GM23338 (cell line): ENCODE measurements at regions not wholly inside any gene's neighbourhood (a gene's known extent, or its start where the extent isn't known, plus 50 kb on each side); places are given as distances from the start of the nearest gene placed in this dataset.

Source experiments
- ATAC-seq: fragments of 200-7000 bp; cut with Tn5 transposase; 3 replicates; pipeline ENCODE4 v1.9.1; 2020
- DNase-seq: peaks from one replicate; pipeline ENCODE4 v3.0.0-alpha.2; 2015; ENCODE audit warnings: low spot score
- H2AFZ ChIP-seq: fragments of 200-600 bp; sonication (generic); 2 replicates; pipeline ENCODE4 v1.8.0; 2016; ENCODE audit warnings: antibody characterized with exemption, mild to moderate bottlenecking, moderate library complexity
- H3F3A ChIP-seq: fragments of 200-600 bp; sonication (generic); replicated peaks from 2 replicates; pipeline ENCODE4 v1.8.0; 2017; ENCODE audit warnings: antibody characterized with exemption, mixed run types, low read depth
- H3K27ac ChIP-seq: fragments of 200-600 bp; sonication (generic); 2 replicates; pipeline ENCODE4 v1.6.1; 2016; ENCODE audit warnings: low read depth
- H3K27me3 ChIP-seq: fragments of 200-600 bp; sonication (generic); 2 replicates; pipeline ENCODE4 v1.8.0; 2016; ENCODE audit warnings: mild to moderate bottlenecking, mixed run types, moderate library complexity; ENCODE audit not compliant: insufficient read depth
- H3K36me3 ChIP-seq: fragments of 200-600 bp; sonication (generic); 2 replicates; pipeline ENCODE4 v1.8.0; 2016; ENCODE audit warnings: mild to moderate bottlenecking; ENCODE audit not compliant: insufficient read depth
- H3K4me1 ChIP-seq: fragments of 200-600 bp; sonication (generic); 2 replicates; pipeline ENCODE4 v1.8.0; 2016; ENCODE audit warnings: mild to moderate bottlenecking, moderate library complexity; ENCODE audit not compliant: insufficient read depth
- H3K4me2 ChIP-seq: fragments of 200-600 bp; sonication (generic); 2 replicates; pipeline ENCODE4 v1.7.1; 2017; ENCODE audit warnings: mixed run types
- H3K4me3 ChIP-seq: fragments of 200-600 bp; sonication (generic); 2 replicates; pipeline ENCODE4 v1.6.1; 2016; ENCODE audit warnings: mixed run types
- H3K79me2 ChIP-seq: fragments of 200-600 bp; sonication (generic); replicated peaks from 2 replicates; pipeline ENCODE4 v1.8.0; 2017; ENCODE audit warnings: mild to moderate bottlenecking; ENCODE audit not compliant: insufficient read depth
- H3K9me2 ChIP-seq: fragments of 200-600 bp; sonication (generic); 2 replicates; pipeline ENCODE4 v1.8.0; 2017; ENCODE audit not compliant: insufficient read depth
- H4K20me1 ChIP-seq: fragments of 200-600 bp; sonication (generic); replicated peaks from 2 replicates; pipeline ENCODE4 v1.8.0; 2017; ENCODE audit warnings: mild to moderate bottlenecking; ENCODE audit not compliant: insufficient read depth
- H3K27ac Mint-ChIP-seq: 2 replicates; pipeline ENCODE4 v1.8.0; 2020; ENCODE audit warnings: inconsistent platforms, mild to moderate bottlenecking, moderate library complexity, mixed read lengths
- H3K27me3 Mint-ChIP-seq: 3 replicates; pipeline ENCODE4 v1.8.0; 2022; ENCODE audit warnings: low read depth, mild to moderate bottlenecking, moderate library complexity, mixed read lengths, inconsistent platforms; ENCODE audit not compliant: insufficient read depth, poor library complexity
- H3K36me3 Mint-ChIP-seq: 3 replicates; pipeline ENCODE4 v1.8.0; 2021; ENCODE audit warnings: low read depth, mild to moderate bottlenecking, inconsistent platforms, moderate library complexity, mixed read lengths
- H3K4me1 Mint-ChIP-seq: 3 replicates; pipeline ENCODE4 v1.8.0; 2020; ENCODE audit warnings: mild to moderate bottlenecking, inconsistent platforms, mixed read lengths
- H3K4me3 Mint-ChIP-seq: 3 replicates; pipeline ENCODE4 v1.8.0; 2021; ENCODE audit warnings: moderate library complexity, mild to moderate bottlenecking, inconsistent platforms, mixed read lengths
- H3K9me3 Mint-ChIP-seq: 3 replicates; pipeline ENCODE4 v1.8.0; 2020; ENCODE audit warnings: moderate library complexity, mild to moderate bottlenecking, inconsistent platforms, mixed read lengths
- CTCF ChIP-seq, 2 experiments: fragments of 200-600 bp in 1 of 2; sonication (generic) in 1 of 2; conservative IDR thresholded peaks; 2 replicates each; pipeline versions ENCODE4 v1.5.1 to v1.6.1; 2016 to 2017; ENCODE audit warnings: antibody characterized with exemption in 2 of 2, low read depth in 2 of 2, mild to moderate bottlenecking in 2 of 2, moderate library complexity in 1 of 2
- NANOG ChIP-seq: IDR thresholded peaks from 2 replicates; pipeline ENCODE4 v1.6.1; 2016; ENCODE audit warnings: antibody characterized with exemption, borderline replicate concordance
- POLR2AphosphoS5 ChIP-seq: IDR thresholded peaks from 2 replicates; pipeline ENCODE4 v1.6.1; 2016; ENCODE audit warnings: antibody characterized with exemption, low read depth
- STAT1 ChIP-seq: IDR thresholded peaks from one replicate; pipeline ENCODE4 v1.6.1; 2016; ENCODE audit warnings: antibody characterized with exemption; ENCODE audit not compliant: unreplicated experiment
- ZNF114 ChIP-seq: fragments of 250-450 bp; sonication (Bioruptor Pico); IDR thresholded peaks from 2 replicates; pipeline ENCODE4 v1.5.0; 2020; ENCODE audit warnings: mild to moderate bottlenecking, moderate library complexity
- ZNF331 ChIP-seq: fragments of 250-450 bp; sonication (Bioruptor Pico); IDR thresholded peaks from 2 replicates; pipeline ENCODE4 v1.5.0; 2020; ENCODE audit warnings: low read depth, mild to moderate bottlenecking, moderate library complexity
- ZNF462 ChIP-seq: fragments of 250-450 bp; sonication (Bioruptor Pico); IDR thresholded peaks from 2 replicates; pipeline ENCODE4 v1.5.0; 2020; ENCODE audit warnings: mild to moderate bottlenecking, moderate library complexity

GRCh38 chr13:99725644-99726043 is 224.4 kb downstream of the TM9SF2 start (continued):
- no peak for TF ChIP-seq ZNF462
- TF ChIP-seq POLR2AphosphoS5 = no peak
- TF ChIP-seq CTCF (conservative IDR thresholded peaks at IDR 0.05; ENCODE audit: low read depth in 2 of 2) = no peak
- TF ChIP-seq NANOG = no peak
- TF ChIP-seq ZNF114 = no peak

- Mint-ChIP-seq H3K4me3 (no peak overlapping the region), H3K9me3 (no peaks in the 10 kb centered on the region), H3K27ac (peak overlapping the region; percentile 51), H3K36me3 (no peaks in the 10 kb centered on the region; the same call in 2 of the 3 replicates), H3K4me1 (peaks cover 66% of the 10 kb centered on the region), H3K27me3 (peaks cover 6% of the 10 kb centered on the region)
- DNase-seq (no peak), ATAC-seq (peak; percentile 59)
- H3K36me3 ChIP-seq = no peaks in the 10 kb centered on the region
- no peak overlapping the region for H2AFZ ChIP-seq
- no peaks in the 10 kb centered on the region for H3K79me2 ChIP-seq
- H3K4me2 ChIP-seq = peak overlapping the region; percentile 34
- H3F3A ChIP-seq = no peaks in the 10 kb centered on the region
- H3K4me3 ChIP-seq = no peak overlapping the region
- peak overlapping the region; percentile 23; the same call in 1 of the 2 replicates for H3K27ac ChIP-seq
- no peaks in the 10 kb centered on the region for H3K27me3 ChIP-seq
- no peaks in the 10 kb centered on the region for H3K9me2 ChIP-seq
- no peaks in the 10 kb centered on the region for H4K20me1 ChIP-seq
- peaks cover 57% of the 10 kb centered on the region for H3K4me1 ChIP-seq
- TF ChIP-seq CTCF (conservative IDR thresholded peaks at IDR 0.05; ENCODE audit: low read depth in 2 of 2) (no peak), NANOG (no peak), POLR2AphosphoS5 (no peak), STAT1 (no peak), ZNF331 (CRISPR knock-in tag) (no peak)
Observed at GRCh38 chr13:99724633-99725517, 223.6 kb downstream of the TM9SF2 start.
